GM21367 (cell line): ENCODE measurements at regions not wholly inside any gene's neighbourhood (a gene's known extent, or its start where the extent isn't known, plus 50 kb on each side); places are given as distances from the start of the nearest gene placed in this dataset.

Experiments used
- ATAC-seq: cut with Tn5 transposase; IDR thresholded peaks from one replicate; pipeline ENCODE4 v1.9.1; 2021; ENCODE audit not compliant: unreplicated experiment

DNA sequence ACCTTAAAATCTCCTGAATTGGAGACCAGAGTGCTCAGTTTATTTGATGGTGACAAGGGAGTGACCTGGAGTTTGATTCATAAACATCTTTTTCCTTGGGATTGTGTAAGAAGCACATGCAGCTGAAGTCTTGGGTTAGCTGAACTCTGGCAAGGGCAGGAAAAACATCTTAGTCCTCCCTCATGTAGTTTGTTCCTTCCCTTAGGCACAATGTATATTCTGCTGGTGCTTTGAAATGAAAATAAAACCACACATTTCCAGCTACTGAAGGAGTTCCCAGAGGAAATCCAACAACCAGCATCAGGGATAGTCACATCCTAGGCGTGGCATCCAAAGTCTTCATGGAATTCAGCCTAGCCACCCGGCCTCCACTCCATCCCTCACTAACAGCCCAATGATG, 95.2 kb upstream of the PAPPA start:
- ATAC-seq: no peak

DNA sequence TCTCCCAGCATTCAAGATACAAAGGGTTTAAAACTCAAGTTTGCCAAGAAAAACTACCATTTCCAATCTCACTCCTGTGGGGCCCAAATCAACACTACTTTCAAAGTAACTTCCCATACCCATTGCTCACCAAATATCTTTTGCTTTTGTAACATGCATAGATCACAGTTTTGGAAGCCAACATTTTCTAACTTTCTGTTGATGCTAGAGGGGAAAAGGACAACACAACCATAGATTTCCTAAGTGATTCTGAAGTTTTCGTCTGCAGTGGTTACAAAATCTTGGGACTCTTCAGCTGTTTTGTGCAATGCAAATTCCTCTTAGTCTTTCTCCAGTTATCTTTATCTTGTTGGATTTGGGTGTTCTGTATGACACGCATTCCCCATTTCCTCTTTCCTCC, 94.1 kb upstream of the PAPPA start:
- ATAC-seq: no peak

DNA sequence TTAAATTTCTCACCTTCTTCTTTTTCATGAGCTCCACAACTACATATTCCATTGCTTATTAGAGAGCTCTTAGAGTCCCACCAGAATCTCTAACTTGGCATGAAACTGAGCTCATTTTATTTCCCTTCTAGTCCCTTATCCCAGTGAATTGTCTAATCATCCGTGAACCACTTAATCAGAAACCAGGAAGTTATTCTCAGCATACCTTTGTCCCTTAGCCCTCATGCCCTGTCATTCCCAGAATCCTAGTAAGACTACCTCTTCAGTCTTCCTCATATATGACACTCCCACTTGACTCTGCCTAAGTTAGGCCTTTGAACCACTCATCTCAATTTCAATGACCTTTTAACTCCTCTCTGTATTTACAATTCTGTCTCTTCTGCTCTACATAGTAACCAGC, 93.0 kb upstream of the PAPPA start:
- ATAC-seq: no peak

DNA sequence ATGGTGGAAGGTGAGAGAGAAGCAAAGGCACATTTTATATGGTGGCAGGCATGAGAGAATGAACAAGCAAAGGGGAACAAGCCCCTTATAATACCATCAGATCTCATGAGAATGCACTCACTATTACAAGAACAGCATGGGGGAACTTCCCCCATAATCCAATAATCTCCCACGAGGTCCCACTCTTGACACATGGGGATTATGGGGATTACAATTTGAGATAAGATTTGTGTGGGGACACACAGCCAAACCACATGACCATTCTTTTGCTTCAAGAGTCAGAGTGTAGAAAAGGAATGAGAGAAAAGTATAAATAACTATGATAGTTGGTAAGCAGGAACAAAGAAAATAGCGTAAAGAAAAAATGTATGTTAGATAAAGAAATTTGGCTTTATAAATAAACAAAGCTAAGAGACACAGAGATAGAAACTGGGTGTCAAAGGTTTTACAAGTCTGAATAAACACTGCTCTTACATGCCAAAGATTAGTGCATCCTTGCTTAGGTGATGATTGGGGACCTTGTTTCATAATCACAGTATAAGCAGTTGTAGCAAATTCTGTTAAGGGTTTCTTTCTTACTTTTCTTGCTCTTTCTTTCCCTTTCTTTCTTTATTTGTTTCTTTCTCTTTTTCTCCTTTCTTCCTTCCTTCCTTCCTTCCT, 91.9 kb upstream of the PAPPA start:
- no peak for ATAC-seq

DNA sequence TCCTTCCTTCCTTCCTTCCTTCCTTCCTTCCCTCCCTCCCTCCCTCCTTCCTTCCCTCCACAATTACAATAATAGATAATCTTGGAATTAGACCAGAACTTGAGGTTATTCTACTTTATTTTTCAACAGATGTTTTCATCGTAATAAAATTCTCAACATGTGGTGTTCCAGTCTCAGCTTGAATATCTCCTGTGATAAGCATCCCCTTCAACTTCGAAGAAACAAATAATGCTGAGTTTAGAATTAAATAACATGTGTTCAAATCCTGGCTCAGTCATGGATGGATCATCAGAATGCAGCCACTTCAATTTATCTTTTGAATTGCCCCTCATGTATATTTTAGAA, 91.4 kb upstream of the PAPPA start:
- ATAC-seq: no peak

DNA sequence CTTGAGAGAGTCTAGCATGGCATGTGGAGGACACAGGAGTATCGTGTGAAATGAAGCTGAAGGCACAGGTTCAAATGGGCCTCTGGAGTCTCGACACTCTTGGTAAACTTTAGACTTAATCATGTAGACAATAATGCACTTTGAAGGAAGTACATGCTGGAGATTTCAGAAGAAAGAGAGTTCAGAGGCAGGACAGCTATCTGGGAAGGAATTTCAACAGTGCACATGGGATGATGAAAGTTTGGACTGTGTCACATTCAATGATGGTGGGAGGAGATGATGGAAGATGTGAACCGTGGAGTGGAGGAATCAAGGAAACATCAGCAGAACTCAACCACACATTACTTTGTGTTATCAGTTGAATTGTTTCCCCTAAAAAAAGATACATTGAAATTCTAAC, 88.6 kb upstream of the PAPPA start:
- no peak for ATAC-seq

DNA sequence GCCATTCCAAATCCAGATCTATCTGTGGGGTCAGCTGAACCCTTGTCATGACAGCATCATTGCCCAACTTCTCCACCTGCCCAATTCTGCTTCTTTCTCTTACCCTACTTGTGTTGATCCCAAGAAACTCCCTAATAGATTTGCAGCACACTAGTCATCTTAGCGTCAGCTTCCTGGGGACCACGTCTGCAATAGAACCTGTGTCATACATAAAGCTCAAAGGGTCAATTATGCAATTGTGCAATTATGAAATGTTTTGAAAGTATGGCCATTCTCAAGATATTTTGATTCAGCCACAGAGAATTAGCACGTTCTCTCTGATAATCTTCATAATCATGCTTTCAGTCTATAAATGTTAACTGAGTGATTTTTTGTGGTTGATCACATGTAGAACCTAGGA, 87.4 kb upstream of the PAPPA start:
- no peak for ATAC-seq

DNA sequence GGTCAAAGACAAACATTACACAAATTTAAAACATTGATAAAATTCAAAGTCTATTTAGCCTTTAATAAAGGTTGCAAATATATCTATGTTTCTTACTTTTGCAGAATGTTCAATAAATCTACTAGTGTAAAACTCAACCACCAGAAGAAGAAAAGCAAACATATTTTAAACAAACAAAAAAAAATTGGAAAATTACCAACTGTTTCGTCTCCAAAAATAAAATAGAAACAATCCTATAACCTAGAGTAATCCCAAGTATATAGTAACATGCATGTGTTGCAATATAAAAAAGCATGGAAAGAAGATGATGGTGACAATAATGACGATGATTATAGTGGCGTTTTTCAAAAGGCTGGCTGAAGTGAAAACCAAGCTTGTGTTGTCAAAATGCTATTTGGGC, 86.0 kb upstream of the PAPPA start:
- ATAC-seq: no peak

DNA sequence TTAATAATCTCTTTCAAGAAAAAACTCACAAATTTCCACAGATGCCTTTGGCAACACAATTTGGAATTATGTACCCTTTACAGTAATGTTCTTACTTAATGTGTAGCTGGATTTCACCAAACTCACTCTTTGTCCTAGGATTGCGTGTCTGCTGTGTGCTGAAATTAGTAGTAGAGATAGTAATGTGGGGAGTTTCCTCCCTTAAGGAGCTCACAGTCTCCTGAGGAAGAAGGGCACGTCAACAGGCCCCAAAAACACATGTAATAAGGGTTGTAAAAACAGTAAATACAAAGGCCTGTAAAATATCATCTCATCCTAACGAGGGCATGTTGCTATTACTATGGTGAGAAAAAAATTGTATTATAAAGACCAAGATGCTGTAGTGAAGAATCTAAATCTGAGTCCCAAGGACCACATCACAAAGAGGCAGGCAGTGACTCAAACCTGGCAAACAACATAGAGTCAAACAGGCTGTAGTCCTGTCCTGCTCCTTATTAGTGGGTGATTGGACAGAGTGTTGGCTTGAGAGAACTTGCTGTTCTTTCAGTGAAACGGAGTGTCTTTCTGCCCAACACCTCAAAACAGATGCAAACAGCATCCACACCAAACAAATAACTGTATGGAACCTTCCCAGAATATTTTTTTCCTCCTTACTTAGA, 83.2 kb upstream of the PAPPA start:
- no peak for ATAC-seq

DNA sequence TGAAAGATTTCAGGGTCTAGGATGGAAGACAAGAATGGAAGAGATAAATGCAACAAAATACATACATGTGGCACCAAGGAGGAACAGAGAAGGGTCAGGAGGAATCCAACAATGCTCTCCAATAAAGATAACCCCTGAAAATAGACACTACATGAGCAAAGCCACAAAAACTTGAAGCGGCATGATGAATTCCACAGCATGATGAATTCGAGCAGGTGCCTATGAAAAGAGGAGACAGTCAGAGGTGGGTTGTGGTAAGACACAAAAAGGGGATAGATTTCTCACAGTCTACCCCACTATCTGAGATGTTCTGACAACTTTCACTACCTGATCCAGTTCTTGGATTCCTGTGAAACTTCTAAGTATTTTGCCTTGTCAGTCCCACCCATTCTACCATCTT, 81.5 kb upstream of the PAPPA start:
- no peak for ATAC-seq

DNA sequence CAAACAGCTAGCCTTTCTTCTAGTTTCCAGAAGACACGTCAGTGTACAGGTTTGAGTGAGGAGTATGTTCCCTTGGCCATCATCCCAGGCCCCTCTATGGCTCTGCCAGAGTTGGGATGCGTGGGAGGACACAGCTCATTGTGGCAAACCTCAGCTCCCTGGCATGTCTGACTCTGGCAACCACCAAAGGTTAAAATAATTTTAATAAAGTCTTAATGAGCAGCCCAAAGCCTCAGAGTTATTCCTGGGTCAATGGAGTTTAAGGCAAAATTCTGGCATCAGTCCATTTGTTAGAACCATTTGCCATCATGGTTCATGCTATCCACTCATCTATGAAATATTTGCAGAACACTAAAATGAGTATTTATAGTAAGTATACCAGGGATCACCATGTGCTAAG, 79.8 kb upstream of the PAPPA start:
- ATAC-seq: no peak

DNA sequence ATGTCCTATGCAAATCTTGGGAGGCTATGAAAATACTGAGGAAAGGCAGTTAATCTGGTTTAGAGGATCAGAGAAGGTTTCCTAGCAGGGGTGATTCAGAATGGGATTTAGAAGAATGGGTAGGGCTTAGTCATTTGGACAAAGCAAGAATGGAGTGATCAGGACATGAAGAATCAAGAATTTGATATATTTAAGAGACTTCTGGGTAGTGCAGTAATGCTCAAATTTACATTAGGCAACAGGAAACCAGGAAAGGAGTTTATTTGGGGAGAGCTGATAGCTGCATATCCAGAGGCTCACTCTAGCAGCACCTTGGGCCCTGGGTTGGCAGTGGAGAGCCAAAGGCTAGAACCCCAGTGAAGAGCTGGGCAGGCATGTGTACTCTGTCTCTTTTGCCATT, 78.9 kb upstream of the PAPPA start:
- no peak for ATAC-seq

DNA sequence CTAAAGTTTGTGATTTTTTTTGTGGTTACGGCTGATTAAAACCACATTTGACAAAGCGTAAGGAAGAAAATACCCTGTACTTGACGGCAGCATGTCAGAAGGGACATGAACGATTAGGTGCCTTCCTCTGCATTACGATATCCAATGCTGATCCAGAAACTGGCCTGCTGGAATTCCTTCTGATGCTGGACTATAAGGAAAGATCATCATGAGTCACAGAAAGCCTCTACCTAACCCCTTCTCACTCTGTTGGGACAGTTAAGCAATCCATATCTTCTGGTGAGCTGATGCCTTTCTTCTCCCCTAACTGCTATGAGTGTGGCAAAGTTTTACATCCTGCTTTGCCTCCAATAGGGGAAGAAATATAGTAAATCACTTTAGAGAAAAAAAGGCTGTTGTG, 78.4 kb upstream of the PAPPA start:
- ATAC-seq: no peak

DNA sequence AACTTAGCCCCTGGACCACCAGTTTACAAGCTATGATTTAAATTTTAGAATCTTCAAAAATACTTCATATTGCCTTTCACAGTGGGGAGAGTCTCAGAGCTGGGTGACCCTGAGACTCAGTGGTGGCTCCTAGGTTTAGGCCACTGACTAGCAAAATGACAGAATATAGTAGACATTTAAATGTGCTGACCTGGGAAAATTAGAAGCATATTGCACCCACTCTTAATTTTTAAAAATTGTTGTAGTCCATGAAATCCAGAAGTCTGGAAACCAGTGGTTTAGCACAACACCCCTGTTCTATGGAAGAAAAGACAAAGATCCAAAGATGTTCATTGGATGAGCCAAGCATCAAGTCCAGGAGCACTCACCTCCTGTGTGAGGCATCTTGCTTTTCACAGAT, 75.0 kb upstream of the PAPPA start:
- no peak for ATAC-seq

DNA sequence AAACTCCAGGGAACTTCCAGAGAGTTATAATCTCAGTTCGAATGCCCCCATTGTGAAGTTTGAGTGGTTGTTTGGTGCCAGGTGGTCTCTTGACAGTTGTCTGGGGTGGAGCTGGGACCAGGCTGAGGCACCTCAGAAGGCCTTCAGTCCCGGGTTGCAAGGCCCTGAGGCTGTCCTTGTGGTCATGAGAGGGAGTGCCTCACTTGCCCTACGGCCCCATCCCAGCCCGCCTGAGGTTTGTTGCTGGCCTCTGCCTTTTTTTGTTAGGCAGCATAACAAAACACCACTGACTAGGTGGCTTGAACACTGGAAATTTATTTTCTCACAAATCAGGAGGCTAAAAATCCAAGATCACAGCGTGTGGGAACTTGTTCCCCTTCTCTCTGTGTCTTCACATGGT, 73.0 kb upstream of the PAPPA start:
- ATAC-seq: no peak

DNA sequence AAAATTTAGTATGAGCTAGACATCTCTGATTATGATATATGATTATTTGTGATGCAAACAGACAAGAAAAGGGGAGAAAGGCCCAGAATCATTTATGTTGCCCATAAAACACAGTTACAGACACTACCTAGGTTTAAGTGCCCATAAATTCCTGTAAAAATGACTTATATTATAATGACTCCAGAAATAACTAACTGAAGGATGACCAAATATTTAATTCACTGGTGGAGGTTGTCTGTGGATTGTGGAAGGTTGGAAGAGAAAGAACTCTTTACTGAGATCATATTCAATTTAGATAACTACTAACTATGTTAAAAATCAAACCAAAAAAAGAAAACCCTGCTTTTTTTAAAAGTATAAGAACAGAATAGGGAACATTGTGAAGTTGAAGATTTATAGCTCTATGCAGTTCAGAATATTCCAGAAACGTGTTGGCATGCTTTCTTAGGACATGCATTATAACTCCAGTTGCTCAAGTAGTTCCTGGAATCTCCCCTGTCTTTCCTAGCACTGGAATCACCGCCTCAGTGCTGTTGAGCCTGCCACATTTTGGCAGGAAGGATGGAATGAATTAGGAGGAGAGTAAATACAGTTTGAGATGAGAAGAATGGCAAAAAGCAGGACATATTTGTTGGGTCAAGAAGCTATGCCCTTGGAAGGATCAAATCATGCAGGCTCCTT, 72.0 kb upstream of the PAPPA start:
- ATAC-seq: no peak

DNA sequence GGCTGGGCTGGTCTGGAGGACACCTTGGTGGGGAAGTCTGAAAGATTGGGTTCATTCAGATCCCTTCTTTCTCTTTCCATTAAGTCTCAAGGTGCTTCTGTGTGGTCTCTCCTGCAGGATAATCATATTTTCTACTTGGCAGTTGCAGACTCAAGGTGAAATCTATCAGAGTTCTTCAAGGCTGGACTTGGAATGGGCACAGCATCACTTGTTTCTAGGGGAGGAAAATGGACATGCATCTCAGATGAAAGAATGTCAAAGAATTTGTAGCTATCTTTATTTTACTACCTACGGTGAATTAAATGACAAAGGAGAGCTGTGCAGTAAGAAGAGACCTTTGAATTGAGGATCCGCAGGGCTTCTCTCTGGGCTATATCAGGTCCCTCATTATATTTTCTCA, 69.8 kb upstream of the PAPPA start:
- no peak for ATAC-seq

DNA sequence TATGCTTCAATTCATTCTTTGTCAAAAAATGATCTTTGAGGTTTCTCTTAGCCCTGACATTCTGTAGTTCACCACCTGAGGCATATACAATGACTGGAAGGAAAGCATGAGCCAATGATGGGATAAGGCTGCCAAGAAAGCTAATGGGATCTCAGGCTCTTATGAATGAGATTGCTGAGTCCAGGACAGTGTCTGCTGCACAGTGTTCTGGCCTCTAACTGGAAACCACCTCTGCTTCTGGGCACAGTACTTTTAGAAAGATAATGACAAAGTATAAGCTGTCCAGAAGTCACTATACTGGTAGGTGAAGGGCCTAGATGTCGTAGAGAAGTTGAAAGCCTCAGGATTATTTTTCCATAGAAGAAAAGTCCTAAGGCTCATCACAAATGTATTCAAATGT, 69.1 kb upstream of the PAPPA start:
- no peak for ATAC-seq

DNA sequence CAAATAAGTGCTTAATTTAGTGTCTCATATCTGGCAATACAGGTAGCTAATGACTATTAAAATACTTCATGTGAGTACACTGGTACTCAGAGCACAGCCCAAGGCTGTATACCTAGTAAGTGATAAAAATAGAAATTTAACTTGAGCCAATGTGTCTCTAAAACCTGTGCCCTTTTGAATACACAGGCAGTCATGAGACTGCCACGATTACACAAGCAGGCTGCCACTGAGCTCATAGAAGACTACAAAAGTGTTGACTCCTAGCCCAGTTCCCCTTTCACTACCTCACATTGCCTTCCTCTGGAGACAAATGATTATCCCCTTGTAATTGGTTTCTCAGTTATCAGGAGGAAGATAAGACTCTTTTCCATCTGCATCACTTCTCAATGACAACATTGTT, 66.3 kb upstream of the PAPPA start:
- ATAC-seq: no peak

DNA sequence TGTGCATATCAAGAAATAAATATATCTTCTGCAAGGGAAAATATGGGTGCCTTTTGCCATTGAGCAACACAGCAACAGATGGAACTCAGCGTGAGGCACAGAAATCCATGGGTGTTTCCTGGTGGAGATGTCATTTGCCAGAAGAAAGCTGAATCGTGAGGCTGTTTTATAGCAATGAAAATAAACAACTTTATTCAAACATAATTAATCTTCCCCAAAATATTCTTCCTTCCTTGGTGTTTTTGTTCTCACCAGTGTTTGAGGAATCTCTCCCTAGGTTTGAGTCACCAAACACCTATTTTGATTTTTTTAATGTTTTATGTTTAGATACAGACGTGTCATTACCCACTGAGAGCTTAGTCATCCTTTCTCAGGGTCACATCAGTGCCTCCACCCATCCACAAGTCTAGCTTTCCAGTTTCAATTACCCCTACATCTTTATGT, 65.8 kb upstream of the PAPPA start:
- ATAC-seq: no peak

DNA sequence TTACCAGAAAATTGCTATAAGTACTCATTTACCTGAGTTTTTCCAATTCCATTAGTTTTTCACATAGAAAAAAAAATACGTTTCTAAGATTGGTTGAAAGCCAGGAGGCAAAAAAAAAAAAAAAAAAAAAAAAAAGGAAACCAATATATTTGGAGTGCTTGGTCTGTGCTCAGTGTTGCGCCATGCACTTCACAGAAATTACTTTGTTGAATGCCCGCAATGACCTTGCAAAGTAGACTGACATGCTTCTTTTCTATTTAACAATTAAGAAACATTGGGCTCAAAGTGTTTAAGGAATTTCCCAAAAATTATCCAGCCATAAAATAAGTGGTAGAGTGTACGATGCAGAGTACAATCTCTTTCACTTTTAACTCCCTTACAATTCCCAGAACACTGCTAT, 65.2 kb upstream of the PAPPA start:
- no peak for ATAC-seq

DNA sequence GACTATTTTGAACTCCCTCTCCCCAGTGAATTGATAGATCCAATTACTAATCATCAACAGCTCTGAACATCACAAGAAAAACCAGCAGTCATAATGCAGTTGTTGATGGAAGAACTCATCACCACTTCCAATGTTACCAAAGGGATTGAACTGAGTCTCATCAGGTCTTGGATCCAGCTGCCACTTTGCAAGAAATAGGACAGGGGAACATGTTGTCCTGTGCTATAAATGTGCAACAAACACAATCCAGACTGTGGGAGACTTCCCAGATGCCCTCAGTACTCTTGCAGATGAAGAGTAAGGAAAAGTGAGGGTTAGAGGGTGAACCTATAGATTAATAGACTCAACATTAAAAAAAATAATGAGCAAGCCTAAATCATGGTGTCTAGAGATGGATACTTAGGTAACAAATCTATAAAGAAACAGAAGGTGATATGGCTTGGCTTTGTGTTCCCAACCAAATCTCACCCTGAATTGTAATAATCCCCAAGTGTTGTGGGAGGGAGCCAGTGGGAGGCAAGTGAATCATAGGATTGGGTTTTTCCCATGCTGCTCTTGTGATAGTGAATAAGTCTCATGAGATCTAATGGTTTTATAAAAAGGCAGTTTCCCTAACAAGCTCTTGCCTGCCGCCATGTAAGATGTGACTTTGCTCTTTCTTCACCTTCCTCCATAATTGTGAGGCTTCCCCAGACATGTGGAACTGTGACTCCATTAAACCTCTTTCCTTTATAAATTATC, 63.4 kb upstream of the PAPPA start:
- no peak for ATAC-seq
